NCI-H2171 treated with DMSO at 0.1 percent for 48 hours (cell line): ENCODE measurements at regions not wholly inside any gene's neighbourhood (a gene's known extent, or its start where the extent isn't known, plus 50 kb on each side); places are given as distances from the start of the nearest gene placed in this dataset.
A peak's percentile ranks its signal among the peaks of the same experiment; 100 is the strongest.

Source experiments
- DNase-seq: peaks from one replicate; lab custom pipeline; 2025; lab: John Stamatoyannopoulos, UW

- DNase-seq, result no peak
Observed at GRCh38 chr16:35506898-35507194, 2047.4 kb downstream of the TP53TG3F start.

- peak; percentile 80 for DNase-seq
Observed at GRCh38 chr16:35510701-35511100, 2051.3 kb downstream of the TP53TG3F start.

- peak; percentile 24 for DNase-seq
Observed at GRCh38 chr16:35516551-35516950, 2057.1 kb downstream of the TP53TG3F start.

- no peak for DNase-seq
Observed at GRCh38 chr16:35516971-35517370, 2057.6 kb downstream of the TP53TG3F start.

GRCh38 chr16:35523991-35524390, 2064.6 kb downstream of the TP53TG3F start:
- DNase-seq, result peak; percentile 61

GRCh38 chr16:35525979-35526590, 2066.7 kb downstream of the TP53TG3F start:
- DNase-seq, result peak; percentile 32

DNA sequence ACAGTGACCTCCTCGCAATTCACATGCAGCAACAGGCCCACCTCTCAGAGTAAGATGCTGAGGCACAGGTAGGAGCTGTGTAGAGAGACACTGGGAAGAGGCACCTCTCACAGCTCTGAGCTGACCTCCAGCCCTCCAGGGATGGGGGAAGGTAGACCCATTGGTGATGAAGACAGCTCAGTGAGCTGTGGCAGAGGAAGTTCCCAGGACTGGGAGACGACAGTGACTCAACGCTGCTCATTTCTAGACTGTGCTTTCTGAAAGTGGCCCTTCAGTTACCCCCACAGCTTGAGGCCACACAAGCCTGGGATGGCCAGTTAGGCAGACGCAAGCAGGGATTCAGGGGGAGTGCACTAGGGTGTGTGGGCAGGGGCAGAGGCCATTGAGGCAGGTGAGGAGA, 2073.2 kb downstream of the TP53TG3F start:
- DNase-seq, result no peak

DNA sequence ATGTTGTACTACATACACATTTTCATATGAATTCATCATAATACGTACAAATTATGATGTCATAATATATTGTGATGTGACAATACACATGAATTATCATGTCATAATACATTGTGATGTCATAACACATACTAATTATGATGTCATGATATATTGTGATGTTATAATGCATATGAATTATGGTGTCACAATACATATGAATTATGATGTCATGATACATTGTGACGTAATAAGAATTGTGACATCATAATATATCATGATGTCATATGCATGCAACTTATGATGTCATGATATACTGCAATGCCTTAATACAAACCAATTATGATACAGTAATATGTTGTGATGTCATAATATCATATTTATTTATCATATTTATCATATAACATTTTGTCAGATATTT, 2074.3 kb downstream of the TP53TG3F start:
- no peak for DNase-seq

DNA sequence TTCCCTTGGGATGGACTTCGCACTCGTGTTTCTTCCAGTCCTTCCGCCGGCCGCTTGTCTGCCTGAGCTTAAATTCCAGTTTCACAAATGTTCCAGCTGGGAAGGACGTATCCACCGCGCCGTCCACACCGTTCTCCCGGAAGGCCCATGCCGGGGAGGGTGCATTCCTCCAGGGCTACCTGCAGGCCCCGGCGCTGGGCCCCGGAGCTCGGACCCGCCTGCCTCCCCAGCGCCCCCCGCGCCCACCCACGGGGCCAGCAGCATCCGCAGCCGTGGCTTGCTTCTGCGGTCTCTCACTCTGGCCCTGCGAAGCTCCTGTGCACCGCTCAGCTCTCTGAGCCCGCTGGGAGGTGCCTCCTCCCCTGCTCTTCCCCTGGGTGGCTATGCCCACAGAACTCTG, 2084.1 kb downstream of the TP53TG3F start:
- DNase-seq, result no peak

DNA sequence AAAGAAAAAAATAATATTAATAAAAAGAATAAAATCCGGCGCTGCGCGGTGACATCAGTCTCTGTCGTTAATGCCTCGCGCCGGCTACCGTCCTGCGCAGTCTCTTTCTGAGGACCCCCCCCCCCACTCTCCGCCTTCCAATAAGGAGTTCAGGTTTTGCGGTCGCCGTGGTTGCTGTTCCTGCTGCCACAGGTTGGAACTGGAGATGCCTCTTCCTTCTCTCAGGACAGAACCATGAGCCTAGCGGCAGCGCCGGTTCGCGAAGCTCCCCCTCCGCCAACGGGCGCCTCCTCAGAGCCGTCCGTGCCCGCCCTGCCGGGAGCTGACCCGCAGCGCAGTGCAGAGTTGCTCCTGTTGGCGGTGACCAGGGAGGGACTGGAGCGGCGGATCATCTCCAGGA, 2093.4 kb downstream of the TP53TG3F start:
- DNase-seq, result no peak

GRCh38 chr16:35557731-35558130, 2098.3 kb downstream of the TP53TG3F start:
- DNase-seq, result no peak

DNA sequence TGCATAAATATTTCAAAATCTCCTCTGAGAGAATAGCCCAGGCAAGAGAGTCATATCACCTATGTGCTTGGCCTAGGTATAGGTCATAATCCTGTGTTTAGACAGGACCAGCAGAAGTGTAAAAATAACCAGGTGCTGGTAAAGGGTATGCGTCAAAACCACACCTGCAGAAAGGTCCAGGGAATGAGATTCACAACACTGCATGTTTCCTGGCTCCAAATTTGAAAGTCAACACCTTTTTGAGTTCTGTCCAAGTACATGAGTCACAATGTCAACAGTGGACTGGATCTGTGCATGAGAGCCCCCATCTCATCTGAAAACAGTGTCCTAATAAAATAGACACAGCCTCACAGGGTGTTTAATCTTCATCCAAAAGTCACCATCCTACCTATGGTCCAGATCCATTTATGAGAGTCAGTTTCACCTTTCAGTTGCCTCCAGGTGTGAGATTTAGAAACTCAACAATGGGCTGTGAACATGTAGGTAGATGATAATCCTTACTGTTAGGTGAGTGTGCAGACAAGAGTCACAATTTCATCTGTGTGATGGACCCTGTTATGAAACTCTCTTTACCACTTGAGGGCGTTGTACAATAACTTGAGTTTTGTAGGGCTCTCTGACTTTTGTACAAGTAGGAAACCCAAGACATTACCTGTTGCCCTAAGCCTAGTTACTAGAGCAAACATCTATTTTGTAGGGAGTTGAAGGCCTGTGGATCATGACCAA, 2100.7 kb downstream of the TP53TG3F start:
- DNase-seq, result peak; percentile 6

DNA sequence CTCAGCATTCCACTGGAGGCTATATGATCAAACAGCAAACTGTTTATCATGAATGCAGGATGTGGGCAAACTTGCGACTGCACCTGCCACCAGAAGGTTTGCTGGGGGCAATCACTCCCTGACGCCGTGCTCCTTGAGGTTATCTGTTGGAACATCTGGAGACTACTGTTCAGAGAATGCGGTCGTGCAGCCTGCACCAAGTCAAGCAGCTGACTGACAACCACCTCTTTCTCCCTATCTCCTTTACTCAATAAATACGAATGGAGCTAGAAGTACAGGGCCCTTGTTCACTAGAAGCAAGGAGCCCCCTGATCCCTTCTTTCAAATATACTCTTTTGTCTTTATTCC, 2101.2 kb downstream of the TP53TG3F start:
- DNase-seq, result no peak

- no peak for DNase-seq
Observed at GRCh38 chr16:35561346-35561745, 2101.9 kb downstream of the TP53TG3F start.

- no peak for DNase-seq
Observed at GRCh38 chr16:35562471-35562870, 2103.1 kb downstream of the TP53TG3F start.

- DNase-seq, result no peak
Observed at GRCh38 chr16:35562919-35563318, 2103.5 kb downstream of the TP53TG3F start.

DNA sequence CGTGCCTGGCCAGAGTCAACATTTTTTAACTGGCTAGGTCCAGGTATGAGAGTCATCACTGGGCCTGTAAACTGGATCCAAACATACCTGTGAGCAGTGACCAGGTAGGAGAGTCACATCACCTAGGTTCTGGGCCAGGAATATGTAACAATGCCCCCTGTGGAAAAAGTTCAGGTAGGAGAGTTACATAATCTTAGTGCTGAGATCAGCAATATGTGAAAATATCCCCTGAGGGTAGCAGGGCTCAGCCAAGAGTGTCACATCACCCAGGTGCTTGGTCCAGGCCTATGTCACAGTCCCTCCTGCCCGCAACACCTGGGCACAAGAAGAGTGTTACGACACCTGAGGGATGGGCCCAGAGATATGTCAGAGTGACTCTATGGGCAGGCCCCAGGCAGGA, 2104.7 kb downstream of the TP53TG3F start:
- DNase-seq, result no peak

DNA sequence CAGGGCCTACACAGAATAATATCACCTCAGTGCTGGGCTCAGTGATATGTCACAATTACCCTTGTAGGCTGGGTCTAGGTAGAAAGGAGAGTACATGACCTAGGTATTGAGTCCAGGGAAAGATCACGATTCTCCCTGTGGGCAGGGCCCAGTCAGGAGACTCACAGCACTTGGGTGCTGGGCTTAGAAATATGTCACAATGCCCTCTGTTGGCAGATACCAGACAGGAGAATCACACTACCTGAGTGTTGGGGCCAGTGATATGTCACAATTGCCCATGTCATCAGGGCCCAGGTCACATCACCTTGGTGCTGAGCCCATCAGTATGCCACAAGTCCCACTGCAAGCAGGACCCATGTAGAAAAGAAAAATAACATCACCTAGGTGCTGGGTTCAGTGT, 2105.5 kb downstream of the TP53TG3F start:
- DNase-seq, result no peak

DNA sequence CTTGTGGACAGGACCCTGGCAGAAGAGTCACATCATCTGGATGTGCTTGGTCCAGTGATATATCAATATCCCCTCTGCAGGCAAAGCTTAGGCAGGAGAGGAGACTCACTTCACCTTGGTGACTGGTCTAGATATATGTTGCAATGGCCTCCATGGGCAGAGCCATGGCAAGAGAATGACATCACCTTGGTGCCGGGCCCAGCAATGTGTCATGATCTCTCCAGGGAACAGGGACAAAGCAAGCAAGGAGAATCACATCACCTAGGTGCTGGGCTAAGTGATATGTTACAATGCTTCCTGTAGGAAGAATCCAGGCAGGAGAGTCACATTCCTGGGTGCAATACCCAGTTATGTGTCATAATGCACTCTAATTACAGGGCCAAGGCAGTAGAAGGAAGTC, 2106.2 kb downstream of the TP53TG3F start:
- DNase-seq, result no peak

- no peak for DNase-seq
Observed at GRCh38 chr16:35569413-35569812, 2110.0 kb downstream of the TP53TG3F start.

- no peak for DNase-seq
Observed at GRCh38 chr16:35570946-35571345, 2111.5 kb downstream of the TP53TG3F start.

DNA sequence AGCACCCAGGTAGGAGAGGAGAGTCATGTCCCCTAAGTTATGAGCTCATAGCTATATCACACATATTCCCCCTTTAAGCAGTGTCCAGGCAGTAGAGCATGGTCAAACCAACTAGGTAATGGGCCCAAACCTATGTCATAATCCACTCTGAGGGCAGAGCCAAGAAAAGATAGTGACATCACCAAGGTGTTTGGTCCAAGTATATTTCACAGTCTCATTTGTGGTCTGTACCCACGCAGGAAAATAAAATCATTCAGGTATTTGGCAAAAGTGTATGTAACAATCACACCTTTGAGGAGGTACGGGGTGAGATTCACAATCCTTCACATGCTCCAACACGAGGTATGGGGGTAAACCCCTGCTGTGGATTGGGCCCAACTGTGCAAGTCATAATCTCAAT, 2112.8 kb downstream of the TP53TG3F start:
- no peak for DNase-seq

DNA sequence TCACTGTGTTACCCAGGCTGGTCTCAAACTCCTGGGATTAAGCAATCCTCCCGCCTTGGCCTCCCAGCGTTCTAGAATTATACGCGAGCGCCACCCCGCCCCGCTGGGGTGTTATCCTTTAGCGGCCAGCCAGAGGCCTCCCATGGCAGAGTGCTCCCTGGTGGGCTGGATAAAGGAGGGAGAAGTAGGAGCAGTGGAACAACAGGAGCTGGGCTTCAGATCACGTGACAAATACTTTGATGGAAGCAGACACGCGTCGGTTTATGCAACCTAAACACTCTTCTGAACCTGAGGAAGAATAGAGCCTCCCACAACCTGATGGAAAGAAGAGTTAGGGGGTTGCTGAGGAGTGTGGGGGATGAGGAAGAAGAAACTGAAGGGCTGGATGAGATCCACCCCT, 2114.0 kb downstream of the TP53TG3F start:
- no peak for DNase-seq

GRCh38 chr16:35574011-35574410, 2114.6 kb downstream of the TP53TG3F start:
- DNase-seq, result no peak
